ENCODE measurements at regions not wholly inside any gene's neighbourhood (a gene's known extent, or its start where the extent isn't known, plus 50 kb on each side); places are given as distances from the start of the nearest gene placed in this dataset.

- peak; percentile 11 for DNase-seq (ENCODE audit: low spot score)
Measured at GRCh38 chr7:21092766-21093702, 306.3 kb upstream of the SP8 start.

DNA sequence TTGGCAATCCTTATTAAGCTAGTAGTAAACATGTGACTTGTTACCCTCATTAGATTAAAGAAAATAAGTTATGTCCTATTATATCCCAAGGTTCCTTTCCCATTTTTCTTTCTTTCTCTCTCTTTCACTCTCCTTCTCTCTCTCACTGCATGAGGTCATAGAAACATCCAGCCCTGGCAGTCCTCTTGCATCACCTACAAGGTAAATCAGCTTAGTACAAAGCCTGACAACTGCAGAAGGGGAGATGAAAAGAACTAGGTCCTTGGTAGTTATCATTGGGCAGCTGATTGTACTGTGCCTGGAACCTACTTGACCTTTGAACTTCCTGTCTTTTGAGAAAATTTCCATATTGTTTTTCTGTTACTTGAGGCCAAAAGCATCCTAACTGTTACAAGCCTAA is 307.9 kb upstream of the SP8 start:
- DNase-seq (ENCODE audit: low spot score): no peak

DNA sequence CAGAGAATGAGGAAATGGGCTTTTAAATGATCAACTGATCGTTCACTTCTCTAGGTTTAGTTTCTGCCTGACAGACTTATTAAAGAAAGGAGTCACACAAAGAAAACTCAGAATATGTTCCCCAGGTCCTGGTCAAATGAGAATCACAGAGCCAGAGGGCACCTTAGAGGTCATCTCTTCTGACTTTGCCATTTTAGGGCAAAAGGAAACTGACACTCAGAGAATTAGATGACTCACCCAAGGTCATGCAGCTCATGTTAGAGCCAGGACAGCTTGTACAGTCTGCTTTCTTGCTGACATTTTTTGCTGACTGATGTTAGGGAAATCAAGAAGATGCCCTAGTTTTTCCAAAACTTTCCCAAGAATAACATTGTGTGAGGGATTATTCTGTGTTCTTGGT is 312.7 kb upstream of the SP8 start:
- DNase-seq (ENCODE audit: low spot score): no peak

DNA sequence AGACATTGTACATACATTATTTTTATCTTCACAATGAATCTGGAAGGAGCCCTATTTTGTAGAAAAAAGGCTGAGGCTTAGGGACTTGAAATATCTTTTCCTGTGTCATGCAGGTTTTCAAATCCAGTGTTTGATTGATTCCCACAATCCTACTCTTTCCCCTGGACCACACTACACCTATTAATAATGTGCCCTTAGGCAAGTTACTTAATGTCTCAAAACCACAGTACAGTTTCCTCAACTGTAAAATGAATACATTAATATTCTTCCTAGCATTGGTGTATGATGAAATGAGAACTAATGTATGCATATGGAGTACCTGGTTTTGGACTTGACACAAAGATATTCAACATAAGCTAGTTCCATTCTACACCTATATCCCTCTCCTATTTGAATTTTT is 313.3 kb upstream of the SP8 start:
- DNase-seq (ENCODE audit: low spot score): no peak

DNA sequence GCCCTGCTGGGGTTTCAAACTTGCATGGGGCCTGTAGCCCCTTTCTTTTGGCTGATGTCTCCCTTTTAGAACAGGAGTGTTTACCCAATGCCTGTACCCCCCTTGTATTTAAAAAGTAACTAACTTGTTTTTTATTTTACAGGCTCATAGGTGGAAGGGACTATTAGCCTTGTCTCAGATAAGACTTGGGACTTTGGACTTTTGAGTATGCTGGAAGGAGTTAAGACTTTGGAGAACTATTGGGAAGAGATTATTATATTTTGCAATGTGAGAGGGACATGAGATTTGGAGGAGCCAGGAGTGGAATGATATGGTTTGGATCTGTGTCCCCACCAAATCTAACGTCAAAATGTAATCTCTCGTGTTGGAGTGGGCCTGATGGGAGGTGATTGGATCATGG is 314.9 kb upstream of the SP8 start:
- no peak for DNase-seq (ENCODE audit: low spot score)

DNA sequence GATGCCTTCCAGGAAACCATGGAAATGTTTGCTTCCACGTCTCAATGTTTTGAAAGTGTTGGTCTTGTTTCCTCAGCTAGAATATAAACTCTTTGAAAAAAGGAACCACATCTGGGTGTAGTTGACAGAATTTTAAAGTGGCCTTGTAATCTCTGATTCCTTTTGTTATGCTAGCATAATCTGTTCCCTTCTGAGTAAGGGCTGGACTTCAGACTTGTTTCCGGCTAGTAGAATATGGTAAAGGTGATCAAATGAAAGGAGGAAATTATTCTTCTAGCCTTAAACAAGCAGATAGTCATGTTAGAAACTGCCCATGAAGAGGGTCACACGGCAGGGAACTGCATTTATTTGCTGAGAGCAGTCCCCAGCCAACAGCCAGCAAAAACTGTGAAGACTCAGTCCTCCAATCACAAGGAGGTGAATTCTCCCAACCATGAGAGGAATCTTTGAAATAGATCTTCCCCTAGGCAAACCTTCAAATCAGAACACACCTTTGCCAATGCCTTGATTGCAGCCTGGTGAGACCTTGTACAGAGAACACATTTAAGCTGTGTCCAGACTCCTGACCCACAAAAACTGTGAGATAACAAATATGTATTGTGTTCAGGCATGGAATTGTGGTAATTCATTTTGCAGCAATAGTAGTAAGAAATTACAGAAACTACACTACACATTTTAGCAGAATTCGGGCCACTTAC is 316.9 kb upstream of the SP8 start:
- no peak for DNase-seq (ENCODE audit: low spot score)

DNA sequence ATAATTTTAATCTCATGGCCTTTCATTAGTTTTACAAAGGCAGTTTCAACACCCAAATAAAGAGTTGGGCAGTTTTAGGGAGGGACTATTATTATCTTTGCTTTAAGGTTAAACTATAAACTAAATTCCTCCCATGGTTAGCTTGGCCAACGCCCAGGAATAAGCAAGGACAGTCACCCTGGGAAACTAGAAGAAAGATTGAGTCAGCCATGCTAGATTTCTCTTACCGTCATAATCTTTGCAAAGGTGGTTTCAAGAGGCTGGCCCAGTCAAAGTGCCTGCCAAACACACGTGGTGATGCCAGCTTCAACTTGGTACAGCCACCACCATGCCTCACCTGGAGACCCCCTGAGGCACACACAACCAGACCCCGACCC is 317.4 kb upstream of the SP8 start:
- no peak for DNase-seq (ENCODE audit: low spot score)

DNA sequence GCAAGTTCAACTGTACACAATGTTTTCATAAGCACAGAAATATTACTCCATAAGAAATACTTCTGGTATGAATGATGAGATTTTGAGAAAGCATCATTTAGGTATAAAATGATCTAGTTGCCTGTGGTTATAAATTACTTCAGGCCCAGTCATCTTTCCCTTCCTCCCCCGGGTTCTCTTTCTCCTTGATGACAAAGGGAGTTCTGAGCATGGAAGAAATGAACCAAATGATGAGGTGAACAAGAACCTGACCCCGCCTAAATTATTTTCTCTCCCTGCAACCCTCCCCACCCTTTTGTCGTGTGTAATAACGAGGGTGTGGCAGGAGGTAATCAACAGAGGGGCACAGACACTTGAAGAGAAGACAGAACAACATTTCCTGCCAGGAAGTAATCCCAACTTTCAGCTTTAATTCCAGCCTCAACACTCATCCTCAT is 319.6 kb upstream of the SP8 start:
- DNase-seq (ENCODE audit: low spot score): no peak

DNA sequence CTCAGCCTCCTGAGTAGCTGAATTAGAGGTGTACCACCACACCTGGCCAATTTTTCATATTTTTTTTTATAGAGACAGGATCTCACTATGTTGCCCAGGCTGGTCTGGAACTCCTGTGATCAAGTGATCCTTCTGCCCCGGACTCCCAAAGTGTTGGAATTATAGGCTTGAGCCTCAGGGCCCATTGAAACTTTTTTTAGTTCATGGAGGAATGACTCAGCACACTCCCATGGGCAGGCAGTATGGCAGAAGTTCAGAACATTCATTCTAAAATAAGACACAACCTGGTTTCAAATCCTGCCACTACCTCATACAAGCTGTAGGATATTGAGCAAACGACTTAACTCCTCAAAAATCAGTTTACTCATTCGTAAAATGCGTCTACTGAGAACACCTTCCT is 320.4 kb upstream of the SP8 start:
- no peak for DNase-seq (ENCODE audit: low spot score)

DNA sequence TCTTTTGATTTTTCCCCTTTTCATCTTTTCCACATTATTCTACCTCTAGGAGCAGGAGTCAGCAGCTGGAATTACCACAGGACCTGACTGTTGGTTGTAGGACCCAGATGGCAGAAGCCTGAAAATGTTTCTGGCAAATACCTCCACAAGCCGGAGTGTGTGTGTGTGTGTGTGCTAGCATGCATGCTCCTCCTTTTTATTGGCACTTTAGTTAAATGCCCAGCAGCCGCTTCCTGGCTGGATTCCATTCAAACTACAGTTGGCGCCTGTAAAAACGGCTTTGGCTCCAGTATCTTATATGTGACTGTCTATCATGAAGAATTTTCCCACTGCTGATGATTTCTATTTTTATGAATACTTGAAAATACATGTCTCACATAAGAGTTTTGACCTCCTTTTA is 319.7 kb upstream of the SP4 start:
- DNase-seq (ENCODE audit: low spot score): no peak

GRCh38 chr7:21113609-21114415 is 314.1 kb upstream of the SP4 start:
- DNase-seq (ENCODE audit: low spot score): no peak

GRCh38 chr7:21123586-21123985 is 304.3 kb upstream of the SP4 start:
- DNase-seq (ENCODE audit: low spot score): no peak

- DNase-seq (ENCODE audit: low spot score): no peak
Measured at GRCh38 chr7:21125297-21125696, 302.6 kb upstream of the SP4 start.

- no peak for DNase-seq (ENCODE audit: low spot score)
Measured at GRCh38 chr7:21128062-21128817, 299.6 kb upstream of the SP4 start.

- no peak for DNase-seq (ENCODE audit: low spot score)
Measured at GRCh38 chr7:21131897-21132296, 296.0 kb upstream of the SP4 start.

- no peak for DNase-seq (ENCODE audit: low spot score)
Measured at GRCh38 chr7:21134631-21135030, 293.3 kb upstream of the SP4 start.

GRCh38 chr7:21135437-21135836 is 292.4 kb upstream of the SP4 start:
- DNase-seq (ENCODE audit: low spot score): no peak

GRCh38 chr7:21137640-21138039 is 290.2 kb upstream of the SP4 start:
- DNase-seq (ENCODE audit: low spot score): no peak

DNA sequence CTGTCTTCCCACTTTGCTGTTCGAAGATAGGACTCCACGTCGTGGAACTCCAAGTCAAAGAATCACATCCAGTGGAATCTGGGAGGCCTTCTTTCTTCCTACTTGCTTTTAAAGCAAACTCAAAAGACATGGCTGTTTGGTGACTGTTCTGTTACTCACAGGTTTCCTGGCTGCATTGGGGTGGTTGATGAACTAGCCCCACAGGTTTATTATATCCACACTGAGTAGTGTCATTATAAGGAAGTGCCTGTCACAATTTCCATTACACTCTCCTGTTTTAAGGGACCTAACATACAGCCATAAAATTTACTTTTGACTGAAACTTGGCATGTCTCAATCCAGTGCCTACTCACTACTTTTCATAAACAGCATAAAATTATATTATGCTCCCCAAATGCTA is 287.3 kb upstream of the SP4 start:
- DNase-seq (ENCODE audit: low spot score): no peak

GRCh38 chr7:21141476-21141875 is 286.4 kb upstream of the SP4 start:
- DNase-seq (ENCODE audit: low spot score): no peak

- DNase-seq (ENCODE audit: low spot score): no peak
Measured at GRCh38 chr7:21142081-21142480, 285.8 kb upstream of the SP4 start.

Data from HuH-7 (cell line).